ENCODE measurements at regions not wholly inside any gene's neighbourhood (a gene's known extent, or its start where the extent isn't known, plus 50 kb on each side); places are given as distances from the start of the nearest gene placed in this dataset.

DNA sequence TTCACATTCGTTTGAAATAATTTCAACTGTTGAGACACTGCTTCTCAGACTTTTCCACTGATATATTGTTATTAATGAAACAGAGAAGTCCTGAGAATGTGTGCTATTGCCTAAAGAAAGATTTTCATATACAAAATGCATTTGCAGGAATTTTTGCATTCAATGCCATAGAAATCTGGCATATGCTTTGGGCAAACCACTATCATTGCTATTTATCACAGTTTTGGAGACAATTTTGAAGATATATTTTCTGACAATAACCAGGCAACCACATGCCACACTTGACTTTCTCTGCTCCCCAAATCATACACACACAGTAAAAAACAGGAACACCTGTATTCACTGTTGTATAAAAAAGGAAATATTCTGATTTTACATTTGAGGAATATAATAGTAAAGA is 1303.7 kb upstream of the IGFBP7 start:
- TF ChIP-seq SIN3A (IDR thresholded peaks at IDR 0.05; ENCODE audit: borderline replicate concordance, low read depth, low read length) (no peak), HHEX (CRISPR knock-in tag; IDR thresholded peaks at IDR 0.05) (no peak), ZSCAN29 (CRISPR knock-in tag; conservative IDR thresholded peaks at IDR 0.05) (no peak), SMC3 (IDR thresholded peaks at IDR 0.05; ENCODE audit: low read length) (no peak), NR3C1 (CRISPR knock-in tag; IDR thresholded peaks at IDR 0.05) (no peak), PHF21A (CRISPR knock-in tag; IDR thresholded peaks at IDR 0.05) (no peak), BHLHE40 (IDR thresholded peaks at IDR 0.05; ENCODE audit: low read length) (no peak), ZEB1 (IDR thresholded peaks at IDR 0.05; ENCODE audit: insufficient replicate concordance, low read depth) (no peak), TGIF2 (CRISPR knock-in tag; IDR thresholded peaks at IDR 0.05) (no peak)
- TF ChIP-seq, protein P1, sequence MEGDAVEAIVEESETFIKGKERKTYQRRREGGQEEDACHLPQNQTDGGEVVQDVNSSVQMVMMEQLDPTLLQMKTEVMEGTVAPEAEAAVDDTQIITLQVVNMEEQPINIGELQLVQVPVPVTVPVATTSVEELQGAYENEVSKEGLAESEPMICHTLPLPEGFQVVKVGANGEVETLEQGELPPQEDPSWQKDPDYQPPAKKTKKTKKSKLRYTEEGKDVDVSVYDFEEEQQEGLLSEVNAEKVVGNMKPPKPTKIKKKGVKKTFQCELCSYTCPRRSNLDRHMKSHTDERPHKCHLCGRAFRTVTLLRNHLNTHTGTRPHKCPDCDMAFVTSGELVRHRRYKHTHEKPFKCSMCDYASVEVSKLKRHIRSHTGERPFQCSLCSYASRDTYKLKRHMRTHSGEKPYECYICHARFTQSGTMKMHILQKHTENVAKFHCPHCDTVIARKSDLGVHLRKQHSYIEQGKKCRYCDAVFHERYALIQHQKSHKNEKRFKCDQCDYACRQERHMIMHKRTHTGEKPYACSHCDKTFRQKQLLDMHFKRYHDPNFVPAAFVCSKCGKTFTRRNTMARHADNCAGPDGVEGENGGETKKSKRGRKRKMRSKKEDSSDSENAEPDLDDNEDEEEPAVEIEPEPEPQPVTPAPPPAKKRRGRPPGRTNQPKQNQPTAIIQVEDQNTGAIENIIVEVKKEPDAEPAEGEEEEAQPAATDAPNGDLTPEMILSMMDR (CRISPR knock-in tag; IDR thresholded peaks at IDR 0.05), result no peak
- TF ChIP-seq, protein P2, sequence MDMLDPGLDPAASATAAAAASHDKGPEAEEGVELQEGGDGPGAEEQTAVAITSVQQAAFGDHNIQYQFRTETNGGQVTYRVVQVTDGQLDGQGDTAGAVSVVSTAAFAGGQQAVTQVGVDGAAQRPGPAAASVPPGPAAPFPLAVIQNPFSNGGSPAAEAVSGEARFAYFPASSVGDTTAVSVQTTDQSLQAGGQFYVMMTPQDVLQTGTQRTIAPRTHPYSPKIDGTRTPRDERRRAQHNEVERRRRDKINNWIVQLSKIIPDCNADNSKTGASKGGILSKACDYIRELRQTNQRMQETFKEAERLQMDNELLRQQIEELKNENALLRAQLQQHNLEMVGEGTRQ (IDR thresholded peaks at IDR 0.05; ENCODE audit: low read depth, low read length), result no peak
- TF ChIP-seq, protein P2 (CRISPR knock-in tag; IDR thresholded peaks at IDR 0.05; ENCODE audit: borderline replicate concordance), result no peak

All from HepG2 (cell line).